Transverse colon (tissue), 4 donors: ENCODE measurements at regions not wholly inside any gene's neighbourhood (a gene's known extent, or its start where the extent isn't known, plus 50 kb on each side); places are given as distances from the start of the nearest gene placed in this dataset.

Experiments
- DNase-seq: peaks from one replicate; pipeline ENCODE4 v3.0.0-alpha.2; 2019
- H3K27ac ChIP-seq, 4 donors: fragments of 200-600 bp; sonication (generic); 2 replicates each; pipeline ENCODE4 v1.5.1; 2016 to 2018; ENCODE audit warnings: inconsistent platforms in 4 of 4
- H3K27me3 ChIP-seq: fragments of 200-600 bp; sonication (generic); 2 replicates; pipeline ENCODE4 v1.5.1; 2017; ENCODE audit warnings: inconsistent platforms
- H3K36me3 ChIP-seq, 4 donors: fragments of 200-600 bp; sonication (generic); 2 replicates each; pipeline ENCODE4 v1.5.1; 2017 to 2019; ENCODE audit warnings: inconsistent platforms in 4 of 4
- H3K4me1 ChIP-seq, 4 donors: fragments of 200-600 bp; sonication (generic); 2 replicates each; pipeline ENCODE4 v1.5.1; 2017 to 2020; ENCODE audit warnings: inconsistent platforms in 4 of 4
- H3K4me3 ChIP-seq, 4 donors: fragments of 200-600 bp; sonication (generic); 1 replicate in 1 of 4; 2 replicates in 3 of 4; pipeline versions ENCODE4 v1.5.1 to v1.6.1; 2017 to 2019; ENCODE audit warnings: inconsistent platforms in 4 of 4
- H3K9me3 ChIP-seq, 2 donors: fragments of 200-600 bp; sonication (generic); 2 replicates each; pipeline ENCODE4 v1.5.1; 2017 to 2019; ENCODE audit warnings: inconsistent platforms in 2 of 2
- EP300 ChIP-seq: sonication (generic); formaldehyde crosslinking; IDR thresholded peaks from one replicate; pipeline ENCODE4 v1.6.1; 2017; ENCODE audit warnings: antibody characterized with exemption, low read depth
- POLR2A ChIP-seq: fragments of 450-650 bp; IDR thresholded peaks from one replicate; pipeline ENCODE4 v1.6.1; 2016; ENCODE audit warnings: antibody characterized with exemption, mild to moderate bottlenecking, moderate library complexity
- POLR2AphosphoS5 ChIP-seq, 3 donors: sonication (generic); formaldehyde crosslinking; IDR thresholded peaks; one replicate each; pipeline ENCODE4 v1.6.1; 2016; ENCODE audit warnings: antibody characterized with exemption in 3 of 3
- WGBS, 2 donors: methylation state at CpG; one replicate each; pipeline ENCODE4 v1.1.5; 2018; ENCODE audit warnings: low coverage in 1 of 2; 5-methylcytosine and 5-hydroxymethylcytosine counted together
- in situ Hi-C, 4 donors: fragments of 200-750 bp; cut with MboI; loops; one replicate each; pipeline versions ENCODE4 v1.15.0 to v1.15.1; 2017; ENCODE audit warnings: low sequenced_read_pairs in 3 of 4, low pct_ligation_motif_present in 1 of 4, low pct_unique_long_range_greater_than_20kb in 1 of 4
- intact Hi-C: fragments of 100-400 bp; cut with DNase I; formaldehyde crosslinking; loops from one replicate; pipeline ENCODE4 v1.15.1; 2023; ENCODE audit warnings: low total_unique reads
- TF ChIP-seq, protein P1 (sequence below), 5 experiments: fragments of 200-600 bp in 3 of 5; fragments of 450-650 bp in 2 of 5; sonication (generic) in 3 of 5; IDR thresholded peaks; 1 replicate in 2 of 5; 2 replicates in 3 of 5; pipeline ENCODE4 v1.5.1; 2016 to 2017; ENCODE audit warnings: antibody characterized with exemption in 5 of 5, inconsistent platforms in 3 of 5, mild to moderate bottlenecking in 2 of 5, moderate library complexity in 1 of 5

GRCh38 chr14:101027966-101028365, 124.4 kb upstream of the RTL1 start:
- WGBS, 2 donors, result 84% methylated on average over 5 of the region's 5 CpGs; no CpG with 5 or more reads in 1 of the 2 donors
- no peak for DNase-seq

DNA sequence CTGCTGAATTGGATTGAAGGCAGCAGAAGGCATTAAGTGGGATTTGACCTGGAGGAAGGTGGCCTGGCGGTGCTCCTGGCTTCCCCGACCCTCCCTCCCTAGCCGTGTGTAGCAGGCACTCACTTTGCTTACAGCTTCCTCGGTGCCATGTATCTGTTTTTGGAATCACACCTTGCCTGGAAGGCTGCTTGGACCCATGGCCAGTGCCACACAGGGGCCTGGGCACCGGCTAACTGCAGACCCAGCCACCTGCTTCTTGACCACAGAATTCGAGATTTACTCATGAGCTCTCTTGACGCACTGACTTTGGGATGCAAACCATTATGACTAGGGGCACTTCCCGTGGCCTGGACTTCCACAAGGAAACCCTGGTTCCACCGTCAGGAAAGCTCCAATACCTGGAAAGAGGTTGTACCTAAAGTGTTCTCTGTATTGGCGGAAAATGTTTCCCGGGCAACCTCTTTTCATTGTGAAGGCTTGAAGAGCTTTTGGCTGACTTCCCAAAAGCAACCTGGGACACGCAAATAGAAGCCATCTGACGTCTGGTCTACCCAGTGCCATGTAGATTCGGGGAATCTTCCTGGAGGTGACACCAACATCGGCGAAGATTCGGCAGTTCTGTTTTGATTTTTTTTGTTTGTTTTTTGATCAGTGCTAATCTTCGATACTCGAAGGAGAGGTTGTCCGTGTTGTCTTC, 125.6 kb upstream of the RTL1 start:
- Histone ChIP-seq H3K4me3 (no peak overlapping the region), H3K36me3 (no peaks in the 10 kb centered on the region), H3K9me3 (no peaks in the 10 kb centered on the region), H3K27me3 (no peaks in the 10 kb centered on the region), H3K4me1 (no peaks in the 10 kb centered on the region), H3K27ac (no peak overlapping the region)
- in situ Hi-C loops (no loop called here), intact Hi-C loops (no loop called here)
- TF ChIP-seq, protein P1, sequence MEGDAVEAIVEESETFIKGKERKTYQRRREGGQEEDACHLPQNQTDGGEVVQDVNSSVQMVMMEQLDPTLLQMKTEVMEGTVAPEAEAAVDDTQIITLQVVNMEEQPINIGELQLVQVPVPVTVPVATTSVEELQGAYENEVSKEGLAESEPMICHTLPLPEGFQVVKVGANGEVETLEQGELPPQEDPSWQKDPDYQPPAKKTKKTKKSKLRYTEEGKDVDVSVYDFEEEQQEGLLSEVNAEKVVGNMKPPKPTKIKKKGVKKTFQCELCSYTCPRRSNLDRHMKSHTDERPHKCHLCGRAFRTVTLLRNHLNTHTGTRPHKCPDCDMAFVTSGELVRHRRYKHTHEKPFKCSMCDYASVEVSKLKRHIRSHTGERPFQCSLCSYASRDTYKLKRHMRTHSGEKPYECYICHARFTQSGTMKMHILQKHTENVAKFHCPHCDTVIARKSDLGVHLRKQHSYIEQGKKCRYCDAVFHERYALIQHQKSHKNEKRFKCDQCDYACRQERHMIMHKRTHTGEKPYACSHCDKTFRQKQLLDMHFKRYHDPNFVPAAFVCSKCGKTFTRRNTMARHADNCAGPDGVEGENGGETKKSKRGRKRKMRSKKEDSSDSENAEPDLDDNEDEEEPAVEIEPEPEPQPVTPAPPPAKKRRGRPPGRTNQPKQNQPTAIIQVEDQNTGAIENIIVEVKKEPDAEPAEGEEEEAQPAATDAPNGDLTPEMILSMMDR (IDR thresholded peaks at IDR 0.05), result no peak
- no peak for TF ChIP-seq POLR2AphosphoS5 (IDR thresholded peaks at IDR 0.05)
- TF ChIP-seq POLR2A, result no peak
- no peak for TF ChIP-seq EP300
- DNase-seq, result no peak
- WGBS, 2 donors, result 80 to 85% methylated on average over 12 to 19 of the region's 20 CpGs

More at GRCh38 chr14:101027966-101028365, 124.4 kb upstream of the RTL1 start:
- no peaks in the 10 kb centered on the region for H3K4me1 ChIP-seq
- intact Hi-C loops, result no loop called here
- H3K27ac ChIP-seq, result no peak overlapping the region
- in situ Hi-C loops, result no loop called here
- H3K9me3 ChIP-seq, result no peaks in the 10 kb centered on the region
- TF ChIP-seq POLR2AphosphoS5 (IDR thresholded peaks at IDR 0.05) (no peak), POLR2A (no peak), EP300 (no peak)
- TF ChIP-seq, protein P1 (IDR thresholded peaks at IDR 0.05), result no peak
- no peak overlapping the region for H3K4me3 ChIP-seq
- H3K36me3 ChIP-seq, result no peaks in the 10 kb centered on the region
- no peaks in the 10 kb centered on the region for H3K27me3 ChIP-seq

GRCh38 chr14:101029668-101030290, 126.3 kb upstream of the RTL1 start:
- Histone ChIP-seq H3K9me3 (no peaks in the 10 kb centered on the region), H3K27ac (no peak overlapping the region), H3K36me3 (no peaks in the 10 kb centered on the region), H3K4me3 (no peak overlapping the region), H3K4me1 (no peaks in the 10 kb centered on the region), H3K27me3 (no peaks in the 10 kb centered on the region)
- TF ChIP-seq EP300, result no peak
- DNase-seq, result no peak
- in situ Hi-C loops, result no loop called here
- intact Hi-C loops, result no loop called here
- 88 to 93% methylated on average over 9 to 25 of the region's 25 CpGs for WGBS, 2 donors

DNA sequence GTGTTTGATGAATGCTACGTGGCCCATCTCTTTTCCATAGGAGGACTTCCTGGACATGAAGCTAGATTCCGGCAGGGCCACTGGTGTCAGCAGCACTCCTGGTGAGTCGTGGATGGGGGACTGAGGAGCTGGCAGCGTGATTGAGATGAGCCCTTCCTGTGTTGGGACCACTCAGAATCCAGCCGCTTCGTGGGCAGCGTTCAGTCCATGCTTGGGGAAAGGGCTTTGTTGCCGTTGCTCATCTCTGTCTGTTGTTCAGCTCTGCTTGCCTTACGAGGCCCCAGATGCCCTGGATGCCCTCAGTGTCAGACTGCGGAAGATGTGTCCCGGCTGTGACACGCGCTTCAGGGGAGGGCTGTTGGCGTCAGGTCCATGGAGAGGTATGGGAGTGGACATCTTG, 127.1 kb upstream of the RTL1 start:
- Histone ChIP-seq H3K36me3 (no peaks in the 10 kb centered on the region), H3K9me3 (no peaks in the 10 kb centered on the region), H3K4me1 (no peaks in the 10 kb centered on the region), H3K27ac (no peak overlapping the region), H3K4me3 (no peak overlapping the region), H3K27me3 (no peaks in the 10 kb centered on the region)
- intact Hi-C loops (no loop called here), in situ Hi-C loops (no loop called here)
- TF ChIP-seq EP300, result no peak
- TF ChIP-seq, protein P1 (IDR thresholded peaks at IDR 0.05), result no peak
- TF ChIP-seq POLR2AphosphoS5 (IDR thresholded peaks at IDR 0.05), result no peak
- no peak for TF ChIP-seq POLR2A
- 82% methylated on average over 14 of the region's 14 CpGs; no CpG with 5 or more reads in 1 of the 2 donors for WGBS, 2 donors
- DNase-seq, result no peak
